HG02884 (cell line): ENCODE measurements at regions not wholly inside any gene's neighbourhood (a gene's known extent, or its start where the extent isn't known, plus 50 kb on each side); places are given as distances from the start of the nearest gene placed in this dataset.
"Not testable (repeated sequence)": the region's sequence is repeated elsewhere in the genome, so short reads cannot be mapped to it uniquely, and the experiment has no call there.

Experiments used
- ATAC-seq: cut with Tn5 transposase; IDR thresholded peaks from one replicate; pipeline ENCODE4 v1.9.1; 2021; ENCODE audit warnings: mild to moderate bottlenecking, moderate library complexity; ENCODE audit not compliant: unreplicated experiment

GRCh38 chr1:70812442-70813109 lies 235.0 kb downstream of the PTGER3 start:
- ATAC-seq = no peak

GRCh38 chr1:70818401-70818800 lies 229.2 kb downstream of the PTGER3 start:
- ATAC-seq = no peak

GRCh38 chr1:70819231-70819630 lies 228.4 kb downstream of the PTGER3 start:
- no peak for ATAC-seq

- ATAC-seq = no peak
These were observed 227.8 kb downstream of the PTGER3 start for GRCh38 chr1:70819785-70820184.

- ATAC-seq = no peak
These were observed 227.2 kb downstream of the PTGER3 start for GRCh38 chr1:70820396-70820795.

- ATAC-seq = no peak
These were observed 226.6 kb downstream of the PTGER3 start for GRCh38 chr1:70820995-70821394.

- no peak for ATAC-seq
These were observed 221.2 kb downstream of the PTGER3 start for GRCh38 chr1:70826428-70826827.

- ATAC-seq = no peak
These were observed 220.6 kb downstream of the PTGER3 start for GRCh38 chr1:70827030-70827429.

GRCh38 chr1:70828177-70828576 lies 219.4 kb downstream of the PTGER3 start:
- no peak for ATAC-seq

GRCh38 chr1:70834365-70834764 lies 213.3 kb downstream of the PTGER3 start:
- not testable (repeated sequence) for ATAC-seq

- no peak for ATAC-seq
These were observed 211.2 kb downstream of the PTGER3 start for GRCh38 chr1:70836456-70836855.

GRCh38 chr1:70840260-70840953 lies 207.2 kb downstream of the PTGER3 start:
- ATAC-seq = no peak

- no peak for ATAC-seq
These were observed 205.1 kb downstream of the PTGER3 start for GRCh38 chr1:70842562-70842961.

GRCh38 chr1:70843452-70843851 lies 204.2 kb downstream of the PTGER3 start:
- no peak for ATAC-seq

- ATAC-seq = no peak
These were observed 200.6 kb downstream of the PTGER3 start for GRCh38 chr1:70847013-70847412.

GRCh38 chr1:70855203-70855602 lies 192.4 kb downstream of the PTGER3 start:
- ATAC-seq = no peak

- no peak for ATAC-seq
These were observed 191.4 kb downstream of the PTGER3 start for GRCh38 chr1:70856201-70856600.

- ATAC-seq = no peak
These were observed 184.4 kb downstream of the PTGER3 start for GRCh38 chr1:70863239-70863638.

- no peak for ATAC-seq
These were observed 183.3 kb downstream of the PTGER3 start for GRCh38 chr1:70864302-70864701.

- no peak for ATAC-seq
These were observed 180.9 kb downstream of the PTGER3 start for GRCh38 chr1:70866542-70867264.

GRCh38 chr1:70871790-70872189 lies 175.8 kb downstream of the PTGER3 start:
- no peak for ATAC-seq

- no peak for ATAC-seq
These were observed 173.6 kb downstream of the PTGER3 start for GRCh38 chr1:70874063-70874462.
